AML-193 (cell line): ENCODE measurements at regions not wholly inside any gene's neighbourhood (a gene's known extent, or its start where the extent isn't known, plus 50 kb on each side); places are given as distances from the start of the nearest gene placed in this dataset.
"Not testable (repeated sequence)": the region's sequence is repeated elsewhere in the genome, so short reads cannot be mapped to it uniquely, and the experiment has no call there.

Experiments used
- DNase-seq, 2 experiments: peaks; one replicate each; lab custom pipeline; 2025; lab: John Stamatoyannopoulos, UW

- DNase-seq: no peak
These were observed 50.2 kb upstream of the HIVEP1 start for GRCh38 chr6:11961923-11962322.

- no peak for DNase-seq
These were observed 51.0 kb upstream of the HIVEP1 start for GRCh38 chr6:11960909-11961779.

GRCh38 chr6:11956781-11957180 lies 55.3 kb upstream of the HIVEP1 start:
- DNase-seq: no peak

- no peak for DNase-seq
These were observed 58.5 kb upstream of the HIVEP1 start for GRCh38 chr6:11953641-11954040.

- no peak for DNase-seq
These were observed 59.8 kb upstream of the HIVEP1 start for GRCh38 chr6:11952316-11952715.

GRCh38 chr6:11951868-11952267 lies 60.2 kb upstream of the HIVEP1 start:
- DNase-seq: no peak

- DNase-seq: no peak
These were observed 62.0 kb upstream of the HIVEP1 start for GRCh38 chr6:11950109-11950508.

GRCh38 chr6:11947575-11947974 lies 64.5 kb upstream of the HIVEP1 start:
- DNase-seq: no peak

- no peak for DNase-seq
These were observed 65.0 kb upstream of the HIVEP1 start for GRCh38 chr6:11947063-11947462.

GRCh38 chr6:11944111-11944510 lies 68.0 kb upstream of the HIVEP1 start:
- no peak for DNase-seq

- DNase-seq: no peak
These were observed 69.1 kb upstream of the HIVEP1 start for GRCh38 chr6:11943060-11943459.

- no peak for DNase-seq
These were observed 69.8 kb upstream of the HIVEP1 start for GRCh38 chr6:11942185-11942864.

GRCh38 chr6:11940532-11941166 lies 71.5 kb upstream of the HIVEP1 start:
- not testable (repeated sequence) for DNase-seq

- no peak for DNase-seq
These were observed 73.7 kb upstream of the HIVEP1 start for GRCh38 chr6:11938285-11938890.

- DNase-seq: no peak
These were observed 77.5 kb upstream of the HIVEP1 start for GRCh38 chr6:11934638-11935037.

GRCh38 chr6:11932892-11933291 lies 79.2 kb upstream of the HIVEP1 start:
- not testable (repeated sequence) for DNase-seq

GRCh38 chr6:11931296-11932035 lies 80.6 kb upstream of the HIVEP1 start:
- no peak for DNase-seq

- not testable (repeated sequence) for DNase-seq
These were observed 81.3 kb upstream of the HIVEP1 start for GRCh38 chr6:11930834-11931233.

- no peak for DNase-seq
These were observed 81.9 kb upstream of the HIVEP1 start for GRCh38 chr6:11930240-11930639.

- DNase-seq: no peak
These were observed 82.8 kb upstream of the HIVEP1 start for GRCh38 chr6:11929241-11929835.
